Hepatocyte (in vitro differentiated cells): ENCODE measurements at regions not wholly inside any gene's neighbourhood (a gene's known extent, or its start where the extent isn't known, plus 50 kb on each side); places are given as distances from the start of the nearest gene placed in this dataset.

ENCODE experiments used
- EZH2 ChIP-seq: fragments of 200-600 bp; sonication (generic); IDR thresholded peaks from 2 replicates; pipeline ENCODE4 v1.6.1; 2016; ENCODE audit warnings: antibody characterized with exemption, mild to moderate bottlenecking, borderline replicate concordance
- TF ChIP-seq, protein P1 (sequence below): fragments of 200-600 bp; sonication (generic); IDR thresholded peaks from 2 replicates; pipeline ENCODE4 v1.5.1; 2016; ENCODE audit warnings: antibody characterized with exemption, mild to moderate bottlenecking; ENCODE audit not compliant: poor library complexity

DNA sequence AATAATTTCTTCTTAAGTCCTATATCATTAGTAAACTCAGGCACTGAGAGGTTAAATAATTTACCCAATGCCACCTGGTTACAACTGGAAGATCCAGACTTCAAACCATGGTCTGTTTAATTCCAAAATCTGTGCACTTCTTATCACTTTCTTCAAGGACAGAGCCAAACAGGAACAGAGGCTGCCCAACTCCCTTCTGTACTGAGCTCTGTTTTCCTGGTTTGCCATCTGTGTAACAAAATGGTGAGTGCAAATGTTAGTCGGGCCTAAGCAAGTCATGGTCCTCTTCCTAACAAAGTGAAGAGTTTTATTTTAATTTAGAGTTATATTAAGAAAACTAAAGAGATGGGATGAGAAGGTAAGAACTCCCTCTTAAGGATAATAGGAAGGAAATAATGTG is 80.6 kb upstream of the CCL2 start:
- TF ChIP-seq, protein P1, sequence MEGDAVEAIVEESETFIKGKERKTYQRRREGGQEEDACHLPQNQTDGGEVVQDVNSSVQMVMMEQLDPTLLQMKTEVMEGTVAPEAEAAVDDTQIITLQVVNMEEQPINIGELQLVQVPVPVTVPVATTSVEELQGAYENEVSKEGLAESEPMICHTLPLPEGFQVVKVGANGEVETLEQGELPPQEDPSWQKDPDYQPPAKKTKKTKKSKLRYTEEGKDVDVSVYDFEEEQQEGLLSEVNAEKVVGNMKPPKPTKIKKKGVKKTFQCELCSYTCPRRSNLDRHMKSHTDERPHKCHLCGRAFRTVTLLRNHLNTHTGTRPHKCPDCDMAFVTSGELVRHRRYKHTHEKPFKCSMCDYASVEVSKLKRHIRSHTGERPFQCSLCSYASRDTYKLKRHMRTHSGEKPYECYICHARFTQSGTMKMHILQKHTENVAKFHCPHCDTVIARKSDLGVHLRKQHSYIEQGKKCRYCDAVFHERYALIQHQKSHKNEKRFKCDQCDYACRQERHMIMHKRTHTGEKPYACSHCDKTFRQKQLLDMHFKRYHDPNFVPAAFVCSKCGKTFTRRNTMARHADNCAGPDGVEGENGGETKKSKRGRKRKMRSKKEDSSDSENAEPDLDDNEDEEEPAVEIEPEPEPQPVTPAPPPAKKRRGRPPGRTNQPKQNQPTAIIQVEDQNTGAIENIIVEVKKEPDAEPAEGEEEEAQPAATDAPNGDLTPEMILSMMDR: no peak
- TF ChIP-seq EZH2: no peak
